ENCODE measurements at regions not wholly inside any gene's neighbourhood (a gene's known extent, or its start where the extent isn't known, plus 50 kb on each side); places are given as distances from the start of the nearest gene placed in this dataset.

- H3K36me3 ChIP-seq (ENCODE audit: control insufficient read depth, insufficient read depth, low read length, severe bottlenecking): no peaks in the 10 kb centered on the region
- H3K9ac ChIP-seq (ENCODE audit: low read length): no peak overlapping the region
- H3K4me1 ChIP-seq (ENCODE audit: control insufficient read depth, insufficient read depth, low read length): peaks cover 5% of the 10 kb centered on the region
- H3K9me3 ChIP-seq (ENCODE audit: control insufficient read depth, low read length): no peaks in the 10 kb centered on the region
- H3K27me3 ChIP-seq (replicated peaks; ENCODE audit: control insufficient read depth, insufficient read depth, low read length): no peaks in the 10 kb centered on the region
- no peak for DNase-seq (ENCODE audit: low read depth)
- H3K4me3 ChIP-seq (ENCODE audit: low read length): no peak overlapping the region
These were observed 165.3 kb upstream of the USP24 start for GRCh38 chr1:55380355-55380970.

DNA sequence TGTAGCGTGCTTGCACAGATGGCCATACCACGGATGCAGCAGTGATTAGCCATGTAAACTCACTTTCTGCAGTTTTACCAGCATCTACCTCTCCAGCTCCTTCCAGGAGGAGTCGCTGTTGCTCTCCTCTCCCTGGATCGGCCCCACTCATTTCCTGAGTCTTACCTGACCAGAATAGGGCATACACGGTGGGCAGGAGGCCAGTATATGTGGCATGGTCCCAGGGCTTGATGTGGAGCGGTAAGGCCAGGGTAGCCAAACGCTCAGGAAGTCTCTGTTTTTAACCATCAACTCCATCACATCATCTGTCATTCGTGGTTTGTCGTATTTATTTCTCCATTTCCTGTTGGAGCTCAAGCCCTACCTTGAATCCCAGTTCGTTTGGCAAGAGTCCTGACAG, 163.4 kb upstream of the USP24 start:
- H3K9ac ChIP-seq (ENCODE audit: low read length): no peak overlapping the region
- peaks cover 10% of the 10 kb centered on the region for H3K4me1 ChIP-seq (ENCODE audit: control insufficient read depth, insufficient read depth, low read length)
- H3K27me3 ChIP-seq (replicated peaks; ENCODE audit: control insufficient read depth, insufficient read depth, low read length): no peaks in the 10 kb centered on the region
- no peaks in the 10 kb centered on the region for H3K9me3 ChIP-seq (ENCODE audit: control insufficient read depth, low read length)
- H3K36me3 ChIP-seq (ENCODE audit: control insufficient read depth, insufficient read depth, low read length, severe bottlenecking): no peaks in the 10 kb centered on the region
- peak; percentile 40 for DNase-seq (ENCODE audit: low read depth)
- H3K4me3 ChIP-seq (ENCODE audit: low read length): no peak overlapping the region

GRCh38 chr1:55376897-55377296, 161.7 kb upstream of the USP24 start:
- no peak for DNase-seq (ENCODE audit: low read depth)
- Histone ChIP-seq H3K36me3 (ENCODE audit: control insufficient read depth, insufficient read depth, low read length, severe bottlenecking) (no peaks in the 10 kb centered on the region), H3K4me3 (ENCODE audit: low read length) (no peak overlapping the region), H3K9ac (ENCODE audit: low read length) (no peak overlapping the region), H3K9me3 (ENCODE audit: control insufficient read depth, low read length) (no peaks in the 10 kb centered on the region), H3K4me1 (ENCODE audit: control insufficient read depth, insufficient read depth, low read length) (peaks cover 10% of the 10 kb centered on the region), H3K27me3 (replicated peaks; ENCODE audit: control insufficient read depth, insufficient read depth, low read length) (no peaks in the 10 kb centered on the region)

DNA sequence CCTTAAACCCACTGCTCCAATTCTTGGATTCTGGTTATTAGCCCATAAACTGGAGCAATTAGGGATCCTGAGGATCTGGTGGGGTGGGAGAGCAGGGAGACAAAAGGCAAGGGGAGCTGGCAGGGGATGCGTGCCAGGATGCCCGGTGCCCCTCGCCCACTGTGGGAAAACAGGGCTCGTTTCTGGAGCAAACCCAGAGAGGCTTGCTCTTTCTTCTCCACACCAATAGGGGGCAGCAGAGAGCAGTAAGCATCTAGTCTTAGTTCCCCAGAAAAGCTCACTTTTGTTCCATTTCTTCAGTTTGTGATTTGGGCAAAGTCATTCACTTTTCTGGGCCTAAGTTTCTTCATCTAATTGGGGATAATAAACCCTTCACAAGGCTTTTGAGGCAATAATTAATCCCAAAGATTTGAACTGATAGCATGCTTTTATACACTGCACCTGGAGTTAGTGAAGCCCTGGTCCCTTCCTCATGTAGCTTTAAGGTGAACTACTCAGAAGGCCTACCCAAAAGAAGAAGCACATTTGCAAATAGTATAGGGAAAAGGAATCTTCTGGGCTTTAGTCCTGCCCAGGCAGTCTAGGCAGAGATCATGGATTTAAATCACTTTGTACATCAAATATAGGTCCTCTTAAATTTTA, 160.6 kb upstream of the USP24 start:
- peaks cover 10% of the 10 kb centered on the region for H3K4me1 ChIP-seq (ENCODE audit: control insufficient read depth, insufficient read depth, low read length)
- DNase-seq (ENCODE audit: low read depth): peak; percentile 79
- no peak overlapping the region for H3K4me3 ChIP-seq (ENCODE audit: low read length)

DNA sequence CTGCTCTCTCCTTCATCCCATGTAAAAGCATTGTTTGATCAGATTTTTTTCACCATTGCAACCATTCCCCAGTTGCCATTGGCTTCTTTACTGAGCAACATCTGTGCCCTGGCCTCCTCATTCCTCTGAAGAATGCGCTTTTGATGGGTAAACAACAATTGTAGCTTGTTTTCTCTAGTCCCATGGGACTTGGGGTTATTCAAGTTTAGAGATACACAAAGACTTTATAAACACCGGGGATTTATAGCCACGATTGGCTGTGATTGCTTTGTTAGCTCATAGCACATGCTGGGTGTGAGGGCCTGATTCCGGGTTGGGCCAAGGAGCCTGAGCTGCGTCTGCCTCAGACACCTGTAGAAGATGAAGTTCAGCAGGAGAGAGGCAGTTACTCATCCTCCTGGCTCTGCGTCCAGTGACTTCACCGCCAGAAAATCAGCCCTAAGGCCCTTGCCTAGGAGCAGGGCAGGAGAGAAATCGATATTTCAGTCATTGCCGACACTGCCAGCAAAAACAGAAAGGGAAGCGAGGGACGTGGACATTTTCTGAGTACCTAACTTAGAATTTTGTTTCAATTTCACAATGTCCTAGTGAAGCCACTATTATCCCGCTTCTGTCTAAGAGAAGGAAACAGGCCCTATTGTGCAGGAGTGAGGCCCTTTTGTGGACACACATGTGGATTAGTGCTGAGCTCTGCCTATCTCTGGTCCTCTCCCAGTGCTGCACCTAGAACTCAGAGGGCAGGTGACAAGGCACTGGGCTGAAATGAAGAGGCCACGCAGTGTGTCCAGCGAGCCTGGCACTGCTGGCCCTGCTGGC, 159.8 kb upstream of the USP24 start:
- H3K36me3 ChIP-seq (ENCODE audit: control insufficient read depth, insufficient read depth, low read length, severe bottlenecking): no peaks in the 10 kb centered on the region
- H3K9ac ChIP-seq (ENCODE audit: low read length): peak overlapping the region; percentile 47
- H3K4me1 ChIP-seq (ENCODE audit: control insufficient read depth, insufficient read depth, low read length): peaks cover 10% of the 10 kb centered on the region
- H3K27me3 ChIP-seq (replicated peaks; ENCODE audit: control insufficient read depth, insufficient read depth, low read length): no peaks in the 10 kb centered on the region
- no peak overlapping the region for H3K4me3 ChIP-seq (ENCODE audit: low read length)
- H3K9me3 ChIP-seq (ENCODE audit: control insufficient read depth, low read length): no peaks in the 10 kb centered on the region
- DNase-seq (ENCODE audit: low read depth): no peak

More for the DNA sequence above, 160.6 kb upstream of the USP24 start:
- no peaks in the 10 kb centered on the region for H3K27me3 ChIP-seq (replicated peaks; ENCODE audit: control insufficient read depth, insufficient read depth, low read length)
- H3K36me3 ChIP-seq (ENCODE audit: control insufficient read depth, insufficient read depth, low read length, severe bottlenecking): no peaks in the 10 kb centered on the region
- H3K9me3 ChIP-seq (ENCODE audit: control insufficient read depth, low read length): no peaks in the 10 kb centered on the region
- peak overlapping the region; percentile 68 for H3K9ac ChIP-seq (ENCODE audit: low read length)

DNA sequence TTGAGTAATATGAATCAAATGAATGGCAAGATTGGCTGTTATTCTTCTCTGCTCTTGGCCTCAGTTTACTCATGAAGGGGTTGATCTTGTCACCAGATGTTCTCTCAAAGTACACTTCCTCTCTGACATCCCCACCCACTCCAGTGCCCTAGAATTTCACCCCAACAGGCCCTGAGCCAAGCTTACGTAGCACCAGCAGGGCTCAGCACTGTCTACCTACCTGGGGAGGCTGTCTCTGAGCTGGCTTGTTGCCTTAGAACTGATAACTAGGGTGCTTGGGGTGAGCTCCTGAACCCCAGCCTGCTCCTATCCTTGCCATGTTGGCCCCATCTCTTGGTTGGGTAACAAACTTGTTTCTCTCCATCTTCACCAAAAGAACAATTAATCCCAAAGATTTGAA, 159.1 kb upstream of the USP24 start:
- no peak overlapping the region for H3K9ac ChIP-seq (ENCODE audit: low read length)
- DNase-seq (ENCODE audit: low read depth): no peak
- H3K4me1 ChIP-seq (ENCODE audit: control insufficient read depth, insufficient read depth, low read length): peaks cover 10% of the 10 kb centered on the region
- H3K36me3 ChIP-seq (ENCODE audit: control insufficient read depth, insufficient read depth, low read length, severe bottlenecking): no peaks in the 10 kb centered on the region
- no peaks in the 10 kb centered on the region for H3K9me3 ChIP-seq (ENCODE audit: control insufficient read depth, low read length)
- H3K27me3 ChIP-seq (replicated peaks; ENCODE audit: control insufficient read depth, insufficient read depth, low read length): no peaks in the 10 kb centered on the region
- H3K4me3 ChIP-seq (ENCODE audit: low read length): no peak overlapping the region

DNA sequence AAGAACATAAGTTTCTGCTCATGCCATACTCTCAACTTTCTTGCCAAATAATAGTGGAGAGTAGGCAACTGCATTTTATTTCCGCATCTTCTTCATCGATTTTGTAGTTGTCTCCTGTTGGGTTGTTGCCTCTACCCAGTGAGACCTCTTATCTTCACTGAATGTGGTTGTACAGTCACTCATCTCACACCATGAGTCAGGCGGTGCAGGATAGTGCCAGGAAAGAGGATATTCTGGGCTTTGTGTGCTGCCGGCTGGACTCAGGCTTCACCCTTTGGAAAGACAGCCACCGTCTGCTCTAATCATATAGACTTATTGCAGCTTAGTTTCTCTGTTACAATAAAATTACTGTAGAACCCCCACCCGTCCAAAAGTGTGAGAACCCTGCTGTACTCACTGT, 154.3 kb upstream of the USP24 start:
- peaks cover under 1% of the 10 kb centered on the region for H3K4me1 ChIP-seq (ENCODE audit: control insufficient read depth, insufficient read depth, low read length)
- no peaks in the 10 kb centered on the region for H3K36me3 ChIP-seq (ENCODE audit: control insufficient read depth, insufficient read depth, low read length, severe bottlenecking)

DNA sequence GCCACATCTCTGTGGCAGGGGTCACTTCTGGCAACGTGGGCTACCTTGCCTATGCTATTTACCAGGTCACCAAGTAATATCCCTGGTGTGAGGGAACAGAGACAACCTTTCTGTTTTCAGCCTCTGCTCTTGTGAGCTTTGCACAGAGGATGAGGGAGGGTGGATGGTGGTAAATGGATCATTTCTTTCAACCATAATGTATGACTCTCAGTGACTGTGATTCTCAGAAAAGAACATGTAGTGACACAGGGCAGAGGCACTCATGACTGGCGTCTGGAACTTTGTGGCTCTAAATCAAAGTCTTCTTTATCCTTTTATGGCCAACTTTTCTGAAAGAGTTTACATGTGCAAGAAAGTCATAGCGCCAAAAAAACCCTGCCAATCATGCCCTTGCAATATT, 153.5 kb upstream of the USP24 start:
- peaks cover 3% of the 10 kb centered on the region for H3K4me1 ChIP-seq (ENCODE audit: control insufficient read depth, insufficient read depth, low read length)
- H3K9me3 ChIP-seq (ENCODE audit: control insufficient read depth, low read length): no peaks in the 10 kb centered on the region
- H3K27me3 ChIP-seq (replicated peaks; ENCODE audit: control insufficient read depth, insufficient read depth, low read length): no peaks in the 10 kb centered on the region
- H3K36me3 ChIP-seq (ENCODE audit: control insufficient read depth, insufficient read depth, low read length, severe bottlenecking): no peaks in the 10 kb centered on the region
- DNase-seq (ENCODE audit: low read depth): no peak
- H3K9ac ChIP-seq (ENCODE audit: low read length): no peak overlapping the region
- H3K4me3 ChIP-seq (ENCODE audit: low read length): no peak overlapping the region

More for the DNA sequence above, 154.3 kb upstream of the USP24 start:
- Histone ChIP-seq H3K9me3 (ENCODE audit: control insufficient read depth, low read length) (no peaks in the 10 kb centered on the region), H3K4me3 (ENCODE audit: low read length) (no peak overlapping the region), H3K27me3 (replicated peaks; ENCODE audit: control insufficient read depth, insufficient read depth, low read length) (no peaks in the 10 kb centered on the region), H3K9ac (ENCODE audit: low read length) (no peak overlapping the region)
- no peak for DNase-seq (ENCODE audit: low read depth)

DNA sequence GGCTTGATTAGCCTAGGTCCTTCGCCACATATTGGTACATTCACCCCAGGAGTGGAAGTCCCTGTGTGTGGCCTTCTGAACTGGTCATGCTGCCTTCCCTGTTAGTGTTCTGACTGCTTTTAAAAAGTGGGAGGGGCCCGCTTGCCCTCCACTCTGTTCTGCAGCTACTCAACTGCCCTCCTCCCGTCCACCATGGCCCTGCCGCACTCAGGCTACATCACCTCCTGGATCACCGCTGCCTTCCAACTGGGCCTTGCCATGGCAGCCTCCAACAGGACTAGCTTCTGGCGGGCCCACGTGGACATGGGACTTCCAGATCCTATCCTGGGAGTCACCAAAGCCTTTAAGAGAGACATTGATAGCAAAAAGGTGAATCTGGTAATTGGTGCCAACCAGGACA, 152.1 kb upstream of the USP24 start:
- Histone ChIP-seq H3K9me3 (ENCODE audit: control insufficient read depth, low read length) (no peaks in the 10 kb centered on the region), H3K9ac (ENCODE audit: low read length) (no peak overlapping the region), H3K4me3 (ENCODE audit: low read length) (no peak overlapping the region), H3K4me1 (ENCODE audit: control insufficient read depth, insufficient read depth, low read length) (peaks cover 14% of the 10 kb centered on the region), H3K36me3 (ENCODE audit: control insufficient read depth, insufficient read depth, low read length, severe bottlenecking) (no peaks in the 10 kb centered on the region), H3K27me3 (replicated peaks; ENCODE audit: control insufficient read depth, insufficient read depth, low read length) (no peaks in the 10 kb centered on the region)
- DNase-seq (ENCODE audit: low read depth): no peak

GRCh38 chr1:55364216-55364615, 149.1 kb upstream of the USP24 start:
- Histone ChIP-seq H3K36me3 (ENCODE audit: control insufficient read depth, insufficient read depth, low read length, severe bottlenecking) (no peaks in the 10 kb centered on the region), H3K4me3 (ENCODE audit: low read length) (no peak overlapping the region), H3K4me1 (ENCODE audit: control insufficient read depth, insufficient read depth, low read length) (peaks cover 20% of the 10 kb centered on the region), H3K27me3 (replicated peaks; ENCODE audit: control insufficient read depth, insufficient read depth, low read length) (no peaks in the 10 kb centered on the region), H3K9ac (ENCODE audit: low read length) (no peak overlapping the region), H3K9me3 (ENCODE audit: control insufficient read depth, low read length) (no peaks in the 10 kb centered on the region)
- DNase-seq (ENCODE audit: low read depth): no peak

DNA sequence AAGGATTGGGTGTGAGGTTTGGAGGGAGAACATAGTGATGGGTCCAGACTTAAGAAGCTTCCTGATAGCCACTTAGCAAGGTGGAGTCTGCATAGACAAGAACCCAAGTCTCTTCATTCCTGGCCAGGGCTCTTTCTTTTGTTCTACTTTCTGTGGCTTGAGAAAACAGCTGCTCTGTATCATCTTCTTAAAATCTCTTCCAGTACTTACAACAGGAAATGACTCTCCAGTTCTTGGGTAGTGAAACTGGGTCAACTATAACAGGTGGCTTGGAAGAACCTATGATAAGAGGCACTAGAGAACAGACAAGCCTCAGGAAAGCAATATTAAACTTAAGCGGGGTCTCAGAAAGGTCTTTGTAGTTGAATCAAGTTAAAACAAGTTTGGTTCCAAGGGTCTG, 148.1 kb upstream of the USP24 start:
- no peak overlapping the region for H3K4me3 ChIP-seq (ENCODE audit: low read length)
- no peak overlapping the region for H3K9ac ChIP-seq (ENCODE audit: low read length)
- peaks cover 20% of the 10 kb centered on the region for H3K4me1 ChIP-seq (ENCODE audit: control insufficient read depth, insufficient read depth, low read length)
- H3K27me3 ChIP-seq (replicated peaks; ENCODE audit: control insufficient read depth, insufficient read depth, low read length): no peaks in the 10 kb centered on the region
- no peaks in the 10 kb centered on the region for H3K36me3 ChIP-seq (ENCODE audit: control insufficient read depth, insufficient read depth, low read length, severe bottlenecking)
- DNase-seq (ENCODE audit: low read depth): peak; percentile 7
- no peaks in the 10 kb centered on the region for H3K9me3 ChIP-seq (ENCODE audit: control insufficient read depth, low read length)
